SK-N-SH treated with all-trans-retinoic acid at 6 μM for 48 hours (cell line): ENCODE measurements at regions not wholly inside any gene's neighbourhood (a gene's known extent, or its start where the extent isn't known, plus 50 kb on each side); places are given as distances from the start of the nearest gene placed in this dataset.

Source experiments
- ATAC-seq: fragments of 200-7000 bp; cut with Tn5 transposase; 3 replicates; pipeline ENCODE4 v1.9.1; 2020; ENCODE audit warnings: mild to moderate bottlenecking, moderate library complexity
- ARNTL ChIP-seq: fragments of 450-650 bp; formaldehyde crosslinking; IDR thresholded peaks from 2 replicates; pipeline ENCODE4 v1.5.0; 2020; ENCODE audit warnings: low read depth, mild to moderate bottlenecking, moderate library complexity, borderline replicate concordance
- CSDC2 ChIP-seq: fragments of 250-450 bp; sonication (Bioruptor Pico); IDR thresholded peaks from 2 replicates; pipeline ENCODE4 v1.5.0; 2020; ENCODE audit warnings: mild to moderate bottlenecking, moderate library complexity
- ESRRG ChIP-seq: fragments of 250-450 bp; sonication (Bioruptor Pico); IDR thresholded peaks from 2 replicates; pipeline ENCODE4 v1.6.1; 2021; ENCODE audit warnings: mild to moderate bottlenecking
- GLIS3 ChIP-seq: fragments of 250-450 bp; sonication (Bioruptor Pico); IDR thresholded peaks from 2 replicates; pipeline ENCODE4 v1.5.0; 2020; ENCODE audit warnings: mild to moderate bottlenecking, moderate library complexity
- ISL1 ChIP-seq: fragments of 250-450 bp; sonication (Bioruptor Pico); IDR thresholded peaks from 2 replicates; pipeline ENCODE4 v2.1.2; 2022; ENCODE audit warnings: mild to moderate bottlenecking, moderate library complexity
- PPARA ChIP-seq: fragments of 250-450 bp; sonication (Bioruptor Pico); IDR thresholded peaks from 2 replicates; pipeline ENCODE4 v1.5.0; 2020; ENCODE audit warnings: mild to moderate bottlenecking, borderline replicate concordance
- RARB ChIP-seq: fragments of 250-450 bp; sonication (Bioruptor Pico); IDR thresholded peaks from 2 replicates; pipeline ENCODE4 v1.8.0; 2021; ENCODE audit warnings: mild to moderate bottlenecking, moderate library complexity
- TCF4 ChIP-seq: fragments of 250-450 bp; sonication (Bioruptor Pico); IDR thresholded peaks from 2 replicates; pipeline ENCODE4 v1.8.0; 2021; ENCODE audit warnings: mild to moderate bottlenecking, moderate library complexity, borderline replicate concordance
- ZC3H10 ChIP-seq: fragments of 250-450 bp; sonication (Bioruptor Pico); IDR thresholded peaks from 2 replicates; pipeline ENCODE4 v1.5.1; 2021; ENCODE audit warnings: mild to moderate bottlenecking, moderate library complexity
- ZFP3 ChIP-seq: fragments of 250-450 bp; sonication (Bioruptor Pico); IDR thresholded peaks from 2 replicates; pipeline ENCODE4 v1.5.0; 2020; ENCODE audit warnings: mild to moderate bottlenecking, moderate library complexity
- ZFP30 ChIP-seq: fragments of 450-650 bp; formaldehyde crosslinking; IDR thresholded peaks from 2 replicates; pipeline ENCODE4 v1.5.0; 2022; ENCODE audit warnings: mild to moderate bottlenecking, moderate library complexity
- ZNF565 ChIP-seq: fragments of 450-650 bp; formaldehyde crosslinking; conservative IDR thresholded peaks from 2 replicates; pipeline ENCODE4 v1.5.0; 2020; ENCODE audit warnings: low read depth, mild to moderate bottlenecking, moderate library complexity
- ZNF70 ChIP-seq: fragments of 450-650 bp; formaldehyde crosslinking; IDR thresholded peaks from 2 replicates; pipeline ENCODE4 v1.5.0; 2020; ENCODE audit warnings: mild to moderate bottlenecking, moderate library complexity
- ZNF8 ChIP-seq: fragments of 450-650 bp; formaldehyde crosslinking; IDR thresholded peaks from 2 replicates; pipeline ENCODE4 v1.5.0; 2020; ENCODE audit warnings: mild to moderate bottlenecking, moderate library complexity
- TF ChIP-seq, protein P1 (sequence below): fragments of 250-450 bp; sonication (Bioruptor Pico); IDR thresholded peaks from 2 replicates; pipeline ENCODE4 v1.8.0; 2020; ENCODE audit warnings: mild to moderate bottlenecking, moderate library complexity, borderline replicate concordance
- TF ChIP-seq, protein P2 (sequence below): fragments of 250-450 bp; sonication (Bioruptor Pico); IDR thresholded peaks from 2 replicates; pipeline ENCODE4 v1.8.0; 2021; ENCODE audit warnings: low read depth, mild to moderate bottlenecking, moderate library complexity, borderline replicate concordance
- TF ChIP-seq, protein P3 (sequence below): fragments of 250-450 bp; sonication (Bioruptor Pico); IDR thresholded peaks from 2 replicates; pipeline ENCODE4 v1.5.1; 2020; ENCODE audit warnings: low read depth, mild to moderate bottlenecking, moderate library complexity
- TF ChIP-seq, protein P4 (sequence below): fragments of 250-450 bp; sonication (Bioruptor Pico); IDR thresholded peaks from 2 replicates; pipeline ENCODE4 v1.5.0; 2020; ENCODE audit warnings: mild to moderate bottlenecking, moderate library complexity
- TF ChIP-seq, protein P5 (sequence below): fragments of 250-450 bp; sonication (Bioruptor Pico); IDR thresholded peaks from 2 replicates; pipeline ENCODE4 v1.5.1; 2021; ENCODE audit warnings: mild to moderate bottlenecking, moderate library complexity

DNA sequence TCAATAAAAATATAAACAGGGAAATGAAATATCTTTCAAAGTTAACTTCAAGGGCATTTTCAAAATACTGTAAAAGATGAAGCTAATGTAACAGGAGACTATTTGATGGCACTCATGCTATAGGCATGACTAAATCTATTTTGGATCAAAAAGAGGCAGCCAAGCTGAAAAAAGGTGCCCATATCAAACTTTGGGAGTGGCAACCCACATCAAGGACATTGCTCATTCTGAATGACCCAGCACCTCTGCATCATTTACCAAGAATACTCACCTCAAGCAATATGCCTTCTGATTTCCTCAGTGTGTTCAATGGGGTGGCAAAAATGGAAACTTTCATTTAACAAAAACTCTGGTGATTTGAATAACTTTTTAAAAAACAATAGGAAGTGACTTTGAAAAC lies 853.3 kb downstream of the TLE1 start:
- ATAC-seq: no peak
- TF ChIP-seq, protein P1, sequence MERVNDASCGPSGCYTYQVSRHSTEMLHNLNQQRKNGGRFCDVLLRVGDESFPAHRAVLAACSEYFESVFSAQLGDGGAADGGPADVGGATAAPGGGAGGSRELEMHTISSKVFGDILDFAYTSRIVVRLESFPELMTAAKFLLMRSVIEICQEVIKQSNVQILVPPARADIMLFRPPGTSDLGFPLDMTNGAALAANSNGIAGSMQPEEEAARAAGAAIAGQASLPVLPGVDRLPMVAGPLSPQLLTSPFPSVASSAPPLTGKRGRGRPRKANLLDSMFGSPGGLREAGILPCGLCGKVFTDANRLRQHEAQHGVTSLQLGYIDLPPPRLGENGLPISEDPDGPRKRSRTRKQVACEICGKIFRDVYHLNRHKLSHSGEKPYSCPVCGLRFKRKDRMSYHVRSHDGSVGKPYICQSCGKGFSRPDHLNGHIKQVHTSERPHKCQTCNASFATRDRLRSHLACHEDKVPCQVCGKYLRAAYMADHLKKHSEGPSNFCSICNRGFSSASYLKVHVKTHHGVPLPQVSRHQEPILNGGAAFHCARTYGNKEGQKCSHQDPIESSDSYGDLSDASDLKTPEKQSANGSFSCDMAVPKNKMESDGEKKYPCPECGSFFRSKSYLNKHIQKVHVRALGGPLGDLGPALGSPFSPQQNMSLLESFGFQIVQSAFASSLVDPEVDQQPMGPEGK (CRISPR knock-in tag): no peak
- TF ChIP-seq PPARA: no peak
- no peak for TF ChIP-seq ZFP30
- TF ChIP-seq ESRRG (CRISPR knock-in tag): no peak
- no peak for TF ChIP-seq ISL1 (CRISPR knock-in tag)
- TF ChIP-seq ZNF70: no peak
- no peak for TF ChIP-seq ZNF565 (CRISPR knock-in tag)
- TF ChIP-seq, protein P2, sequence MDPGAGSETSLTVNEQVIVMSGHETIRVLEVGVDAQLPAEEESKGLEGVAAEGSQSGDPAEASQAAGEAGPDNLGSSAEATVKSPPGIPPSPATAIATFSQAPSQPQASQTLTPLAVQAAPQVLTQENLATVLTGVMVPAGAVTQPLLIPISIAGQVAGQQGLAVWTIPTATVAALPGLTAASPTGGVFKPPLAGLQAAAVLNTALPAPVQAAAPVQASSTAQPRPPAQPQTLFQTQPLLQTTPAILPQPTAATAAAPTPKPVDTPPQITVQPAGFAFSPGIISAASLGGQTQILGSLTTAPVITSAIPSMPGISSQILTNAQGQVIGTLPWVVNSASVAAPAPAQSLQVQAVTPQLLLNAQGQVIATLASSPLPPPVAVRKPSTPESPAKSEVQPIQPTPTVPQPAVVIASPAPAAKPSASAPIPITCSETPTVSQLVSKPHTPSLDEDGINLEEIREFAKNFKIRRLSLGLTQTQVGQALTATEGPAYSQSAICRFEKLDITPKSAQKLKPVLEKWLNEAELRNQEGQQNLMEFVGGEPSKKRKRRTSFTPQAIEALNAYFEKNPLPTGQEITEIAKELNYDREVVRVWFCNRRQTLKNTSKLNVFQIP (CRISPR knock-in tag): no peak
- TF ChIP-seq, protein P3, sequence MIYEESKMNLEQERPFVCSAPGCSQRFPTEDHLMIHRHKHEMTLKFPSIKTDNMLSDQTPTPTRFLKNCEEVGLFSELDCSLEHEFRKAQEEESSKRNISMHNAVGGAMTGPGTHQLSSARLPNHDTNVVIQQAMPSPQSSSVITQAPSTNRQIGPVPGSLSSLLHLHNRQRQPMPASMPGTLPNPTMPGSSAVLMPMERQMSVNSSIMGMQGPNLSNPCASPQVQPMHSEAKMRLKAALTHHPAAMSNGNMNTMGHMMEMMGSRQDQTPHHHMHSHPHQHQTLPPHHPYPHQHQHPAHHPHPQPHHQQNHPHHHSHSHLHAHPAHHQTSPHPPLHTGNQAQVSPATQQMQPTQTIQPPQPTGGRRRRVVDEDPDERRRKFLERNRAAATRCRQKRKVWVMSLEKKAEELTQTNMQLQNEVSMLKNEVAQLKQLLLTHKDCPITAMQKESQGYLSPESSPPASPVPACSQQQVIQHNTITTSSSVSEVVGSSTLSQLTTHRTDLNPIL (CRISPR knock-in tag): no peak
- no peak for TF ChIP-seq TCF4 (CRISPR knock-in tag)
- no peak for TF ChIP-seq ARNTL
- no peak for TF ChIP-seq CSDC2 (CRISPR knock-in tag)
- TF ChIP-seq GLIS3: no peak
- no peak for TF ChIP-seq ZNF8 (CRISPR knock-in tag)

DNA sequence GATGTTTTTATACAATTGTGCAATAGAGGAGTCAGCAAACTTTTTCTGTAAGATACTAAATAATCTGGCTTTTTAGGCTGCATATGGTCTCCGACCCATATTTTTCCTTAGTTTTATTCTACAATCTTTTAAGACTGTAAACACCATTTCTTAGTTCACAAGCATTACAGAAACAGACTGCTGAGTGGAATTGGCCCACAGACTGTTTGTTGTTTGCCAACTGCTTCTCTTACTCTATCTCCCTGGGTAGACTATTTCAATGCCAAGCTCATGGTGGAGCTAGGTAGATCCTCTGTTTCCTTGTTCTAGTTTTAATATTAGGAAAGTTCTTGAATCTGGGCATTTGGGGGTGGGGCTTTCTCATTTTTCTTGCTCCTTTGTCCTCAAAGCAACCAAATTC lies 857.6 kb downstream of the TLE1 start:
- TF ChIP-seq ZC3H10 (CRISPR knock-in tag): no peak
- no peak for TF ChIP-seq ZNF565 (CRISPR knock-in tag)
- no peak for ATAC-seq

DNA sequence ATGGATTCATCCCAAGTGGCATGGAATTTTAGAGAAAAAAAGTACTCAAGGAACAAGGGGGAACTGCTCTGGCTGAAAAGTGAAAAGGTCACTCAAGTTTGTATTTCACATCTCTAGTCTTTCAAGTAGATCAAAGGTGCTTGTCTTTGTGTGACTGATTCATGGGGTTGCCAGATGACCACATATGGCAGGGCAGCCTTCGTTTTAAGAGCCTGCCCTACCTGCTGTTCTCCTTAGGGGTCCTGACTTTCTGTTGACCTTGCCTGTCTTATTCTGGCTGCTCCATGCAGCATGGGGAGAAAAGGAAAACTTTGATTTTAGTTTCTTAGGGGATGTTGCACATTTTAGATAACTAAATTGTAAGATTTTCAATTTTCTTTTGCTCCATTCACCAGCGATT lies 877.7 kb downstream of the TLE1 start:
- no peak for ATAC-seq
- no peak for TF ChIP-seq ZNF8 (CRISPR knock-in tag)
- TF ChIP-seq ZNF565 (CRISPR knock-in tag): no peak
- TF ChIP-seq, protein P1 (CRISPR knock-in tag): no peak
- TF ChIP-seq PPARA: no peak
- TF ChIP-seq, protein P4, sequence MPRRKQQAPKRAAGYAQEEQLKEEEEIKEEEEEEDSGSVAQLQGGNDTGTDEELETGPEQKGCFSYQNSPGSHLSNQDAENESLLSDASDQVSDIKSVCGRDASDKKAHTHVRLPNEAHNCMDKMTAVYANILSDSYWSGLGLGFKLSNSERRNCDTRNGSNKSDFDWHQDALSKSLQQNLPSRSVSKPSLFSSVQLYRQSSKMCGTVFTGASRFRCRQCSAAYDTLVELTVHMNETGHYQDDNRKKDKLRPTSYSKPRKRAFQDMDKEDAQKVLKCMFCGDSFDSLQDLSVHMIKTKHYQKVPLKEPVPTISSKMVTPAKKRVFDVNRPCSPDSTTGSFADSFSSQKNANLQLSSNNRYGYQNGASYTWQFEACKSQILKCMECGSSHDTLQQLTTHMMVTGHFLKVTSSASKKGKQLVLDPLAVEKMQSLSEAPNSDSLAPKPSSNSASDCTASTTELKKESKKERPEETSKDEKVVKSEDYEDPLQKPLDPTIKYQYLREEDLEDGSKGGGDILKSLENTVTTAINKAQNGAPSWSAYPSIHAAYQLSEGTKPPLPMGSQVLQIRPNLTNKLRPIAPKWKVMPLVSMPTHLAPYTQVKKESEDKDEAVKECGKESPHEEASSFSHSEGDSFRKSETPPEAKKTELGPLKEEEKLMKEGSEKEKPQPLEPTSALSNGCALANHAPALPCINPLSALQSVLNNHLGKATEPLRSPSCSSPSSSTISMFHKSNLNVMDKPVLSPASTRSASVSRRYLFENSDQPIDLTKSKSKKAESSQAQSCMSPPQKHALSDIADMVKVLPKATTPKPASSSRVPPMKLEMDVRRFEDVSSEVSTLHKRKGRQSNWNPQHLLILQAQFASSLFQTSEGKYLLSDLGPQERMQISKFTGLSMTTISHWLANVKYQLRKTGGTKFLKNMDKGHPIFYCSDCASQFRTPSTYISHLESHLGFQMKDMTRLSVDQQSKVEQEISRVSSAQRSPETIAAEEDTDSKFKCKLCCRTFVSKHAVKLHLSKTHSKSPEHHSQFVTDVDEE (CRISPR knock-in tag): no peak
- no peak for TF ChIP-seq ZFP3 (CRISPR knock-in tag)
- TF ChIP-seq TCF4 (CRISPR knock-in tag): no peak
- TF ChIP-seq, protein P5, sequence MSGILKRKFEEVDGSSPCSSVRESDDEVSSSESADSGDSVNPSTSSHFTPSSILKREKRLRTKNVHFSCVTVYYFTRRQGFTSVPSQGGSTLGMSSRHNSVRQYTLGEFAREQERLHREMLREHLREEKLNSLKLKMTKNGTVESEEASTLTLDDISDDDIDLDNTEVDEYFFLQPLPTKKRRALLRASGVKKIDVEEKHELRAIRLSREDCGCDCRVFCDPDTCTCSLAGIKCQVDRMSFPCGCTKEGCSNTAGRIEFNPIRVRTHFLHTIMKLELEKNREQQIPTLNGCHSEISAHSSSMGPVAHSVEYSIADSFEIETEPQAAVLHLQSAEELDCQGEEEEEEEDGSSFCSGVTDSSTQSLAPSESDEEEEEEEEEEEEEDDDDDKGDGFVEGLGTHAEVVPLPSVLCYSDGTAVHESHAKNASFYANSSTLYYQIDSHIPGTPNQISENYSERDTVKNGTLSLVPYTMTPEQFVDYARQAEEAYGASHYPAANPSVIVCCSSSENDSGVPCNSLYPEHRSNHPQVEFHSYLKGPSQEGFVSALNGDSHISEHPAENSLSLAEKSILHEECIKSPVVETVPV (CRISPR knock-in tag): no peak
- TF ChIP-seq RARB (CRISPR knock-in tag): no peak
- TF ChIP-seq, all 23 proteins: peak for 0
